Left ventricle myocardium inferior (tissue), 1 donor: ENCODE measurements at regions not wholly inside any gene's neighbourhood (a gene's known extent, or its start where the extent isn't known, plus 50 kb on each side); places are given as distances from the start of the nearest gene placed in this dataset.

Source experiments
- DNase-seq: peaks from one replicate; pipeline ENCODE4 v3.0.0-alpha.2; 2020
- H3K27ac ChIP-seq: fragments of 200-600 bp; replicated peaks from 2 replicates; pipeline ENCODE4 v1.8.0; 2021
- H3K27me3 ChIP-seq: fragments of 200-600 bp; 2 replicates; pipeline ENCODE4 v1.8.0; 2021; ENCODE audit warnings: low read depth
- H3K36me3 ChIP-seq: fragments of 200-600 bp; 2 replicates; pipeline ENCODE4 v1.8.0; 2021
- H3K4me1 ChIP-seq: fragments of 200-600 bp; 2 replicates; pipeline ENCODE4 v1.8.0; 2021
- H3K4me3 ChIP-seq: fragments of 200-600 bp; 2 replicates; pipeline ENCODE4 v1.8.0; 2021; ENCODE audit warnings: mild to moderate bottlenecking, moderate library complexity
- H3K9me3 ChIP-seq: fragments of 200-600 bp; replicated peaks from 2 replicates; pipeline ENCODE4 v1.8.0; 2021
- CTCF ChIP-seq: fragments of 200-600 bp; IDR thresholded peaks from 2 replicates; pipeline ENCODE4 v1.8.0; 2021; ENCODE audit warnings: antibody characterized with exemption, mild to moderate bottlenecking, borderline replicate concordance
- intact Hi-C: fragments of 100-400 bp; cut with micrococcal nuclease; formaldehyde crosslinking; loops from one replicate; pipeline ENCODE4 v1.11.0; 2022
- donor health status: DM: no; HTN: yes; CAD: no; lungs with severe emphysema.

- DNase-seq = no peak
- Histone ChIP-seq H3K27ac (no peak overlapping the region), H3K36me3 (no peaks in the 10 kb centered on the region), H3K27me3 (no peaks in the 10 kb centered on the region), H3K4me1 (no peaks in the 10 kb centered on the region), H3K9me3 (no peaks in the 10 kb centered on the region), H3K4me3 (no peak overlapping the region)
- intact Hi-C loops = no loop called here
- TF ChIP-seq CTCF = no peak
These were observed 133.6 kb downstream of the UBE2E3 start for GRCh38 chr2:181114021-181114420.

GRCh38 chr2:181116261-181116660, 135.9 kb downstream of the UBE2E3 start:
- intact Hi-C loops = no loop called here

GRCh38 chr2:181117206-181117925, 137.0 kb downstream of the UBE2E3 start:
- no peak for TF ChIP-seq CTCF
- Histone ChIP-seq H3K4me1 (no peaks in the 10 kb centered on the region), H3K4me3 (no peak overlapping the region), H3K27me3 (no peaks in the 10 kb centered on the region), H3K9me3 (no peaks in the 10 kb centered on the region), H3K36me3 (no peaks in the 10 kb centered on the region), H3K27ac (no peak overlapping the region)
- intact Hi-C loops = no loop called here
- DNase-seq = no peak

More at GRCh38 chr2:181116261-181116660, 135.9 kb downstream of the UBE2E3 start:
- H3K4me3 ChIP-seq = no peak overlapping the region
- H3K27ac ChIP-seq = no peak overlapping the region
- DNase-seq = no peak
- TF ChIP-seq CTCF = no peak
- no peaks in the 10 kb centered on the region for H3K4me1 ChIP-seq
- H3K9me3 ChIP-seq = no peaks in the 10 kb centered on the region
- H3K36me3 ChIP-seq = no peaks in the 10 kb centered on the region
- no peaks in the 10 kb centered on the region for H3K27me3 ChIP-seq

- Histone ChIP-seq H3K9me3 (no peaks in the 10 kb centered on the region), H3K4me3 (no peak overlapping the region), H3K27me3 (no peaks in the 10 kb centered on the region), H3K27ac (no peak overlapping the region), H3K4me1 (no peaks in the 10 kb centered on the region), H3K36me3 (no peaks in the 10 kb centered on the region)
- DNase-seq = no peak
- TF ChIP-seq CTCF = no peak
- intact Hi-C loops = no loop called here
These were observed 140.2 kb downstream of the UBE2E3 start for GRCh38 chr2:181120625-181121024.

- no peak overlapping the region for H3K4me3 ChIP-seq
- H3K27me3 ChIP-seq = no peaks in the 10 kb centered on the region
- DNase-seq = no peak
- no peaks in the 10 kb centered on the region for H3K4me1 ChIP-seq
- H3K36me3 ChIP-seq = no peaks in the 10 kb centered on the region
- no peak overlapping the region for H3K27ac ChIP-seq
- intact Hi-C loops = no loop called here
- no peaks in the 10 kb centered on the region for H3K9me3 ChIP-seq
- TF ChIP-seq CTCF = no peak
These were observed 141.6 kb downstream of the UBE2E3 start for GRCh38 chr2:181121996-181122395.
